ENCODE measurements at regions not wholly inside any gene's neighbourhood (a gene's known extent, or its start where the extent isn't known, plus 50 kb on each side); places are given as distances from the start of the nearest gene placed in this dataset.

- TF ChIP-seq CTCF (conservative IDR thresholded peaks at IDR 0.05), result no peak
- TF ChIP-seq ZFX (IDR thresholded peaks at IDR 0.05), result no peak
These were observed 414.8 kb downstream of the HRH4 start for GRCh38 chr18:24875286-24875685.
